Stimulated activated CD4-positive, alpha-beta T cell treated with anti-CD3 and anti-CD28 coated beads, Interleukin-2, amount 100 ng/mL, for 48 hours (primary cell): ENCODE measurements at regions not wholly inside any gene's neighbourhood (a gene's known extent, or its start where the extent isn't known, plus 50 kb on each side); places are given as distances from the start of the nearest gene placed in this dataset.
"Not testable (repeated sequence)": the region's sequence is repeated elsewhere in the genome, so short reads cannot be mapped to it uniquely, and the experiment has no call there.

Experiments used
- DNase-seq, 2 donors: peaks; one replicate each; pipeline ENCODE4 v3.0.0-alpha.2; 2020

- no peak for DNase-seq
Measured at GRCh38 chr14:26293909-26294308, 303.9 kb downstream of the NOVA1 start.

- DNase-seq, result no peak
Measured at GRCh38 chr14:26289891-26290486, 307.8 kb downstream of the NOVA1 start.

GRCh38 chr14:26286913-26287205 lies 311.0 kb downstream of the NOVA1 start:
- no peak for DNase-seq

DNA sequence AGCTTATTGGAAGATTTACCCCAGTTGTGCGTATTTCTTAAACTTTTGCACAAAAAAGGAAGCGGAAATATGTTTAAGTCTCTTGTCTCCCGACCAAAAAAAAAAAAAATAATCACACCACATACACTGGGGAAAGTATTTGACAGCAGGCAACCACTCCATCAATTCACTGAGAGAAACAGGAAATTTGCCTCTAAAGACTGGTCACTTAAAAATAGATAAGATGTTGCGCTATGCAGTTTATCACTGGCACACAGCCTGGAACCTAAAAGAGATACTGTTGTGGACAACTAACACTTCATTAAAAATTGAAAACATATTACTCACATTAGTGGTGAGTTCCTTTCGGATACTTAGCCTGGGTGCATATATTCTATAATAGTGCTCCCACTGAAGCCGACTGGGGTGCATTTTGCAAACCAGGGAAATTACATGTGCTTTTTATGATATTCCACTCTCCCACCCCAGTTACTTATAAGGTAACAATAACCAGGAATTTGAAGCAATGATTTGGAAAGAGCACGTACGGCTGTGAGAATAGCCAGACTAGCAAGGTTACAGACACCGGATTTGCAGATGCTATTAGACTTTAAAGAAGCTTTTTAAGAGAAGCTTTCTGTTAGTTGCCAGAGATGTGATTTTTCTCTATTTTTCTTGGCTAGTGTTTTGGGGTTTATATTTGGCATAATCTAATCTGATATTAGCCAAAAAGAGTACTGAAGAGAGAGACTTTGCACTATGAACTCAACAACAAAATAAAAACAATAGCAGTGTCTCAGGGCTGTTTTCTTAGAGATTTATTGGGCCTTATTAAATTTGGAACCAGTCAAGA lies 311.5 kb downstream of the NOVA1 start:
- DNase-seq, result no peak

GRCh38 chr14:26282578-26282977 lies 315.3 kb downstream of the NOVA1 start:
- DNase-seq, result no peak

DNA sequence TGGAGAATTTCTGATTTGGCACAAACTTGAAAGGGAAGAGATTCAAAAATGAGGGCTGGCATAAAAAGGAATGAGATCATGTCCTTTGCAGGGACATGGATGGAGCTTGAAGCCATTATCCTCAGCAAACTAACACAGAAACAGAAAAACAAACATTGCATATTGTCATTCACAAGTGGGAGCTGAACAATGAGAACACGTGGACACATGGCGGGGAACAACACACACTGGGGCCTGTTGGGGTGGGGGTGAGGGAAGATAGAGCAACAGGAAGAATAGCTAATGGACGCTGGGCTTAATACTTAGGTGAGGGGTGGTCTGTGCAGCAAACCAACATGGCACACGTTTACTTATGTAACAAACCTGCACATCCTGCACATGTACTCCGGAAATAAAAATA lies 315.8 kb downstream of the NOVA1 start:
- DNase-seq, result not testable (repeated sequence)

GRCh38 chr14:26281280-26281998 lies 316.4 kb downstream of the NOVA1 start:
- no peak for DNase-seq

- DNase-seq, result no peak
Measured at GRCh38 chr14:26276757-26277156, 321.1 kb downstream of the NOVA1 start.

DNA sequence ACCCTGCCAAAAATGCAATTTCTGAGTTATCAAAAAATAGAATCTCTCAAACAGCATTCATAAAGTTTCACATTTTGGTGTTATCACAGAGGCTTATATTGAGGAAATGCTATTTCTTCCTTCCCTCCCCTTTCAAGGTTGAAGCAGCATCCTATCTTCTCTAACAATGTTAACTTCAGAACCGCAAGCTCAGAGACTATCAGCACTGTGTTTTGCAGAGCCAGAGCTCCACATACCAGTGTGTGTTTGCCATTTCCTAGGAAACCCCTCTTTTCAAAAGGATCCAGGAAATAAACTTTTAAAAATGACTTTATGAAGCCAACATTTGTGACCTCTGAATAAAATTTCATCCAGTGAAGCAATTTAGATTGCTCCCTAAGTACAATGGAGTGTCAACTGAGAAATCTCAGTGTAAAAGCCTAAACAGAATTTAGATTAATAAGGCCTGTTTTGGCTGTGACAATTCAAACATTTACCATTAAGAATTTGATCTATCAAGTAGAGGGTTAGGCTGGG lies 332.6 kb downstream of the NOVA1 start:
- DNase-seq, result no peak

GRCh38 chr14:26261368-26262122 lies 336.3 kb downstream of the NOVA1 start:
- DNase-seq, result no peak

DNA sequence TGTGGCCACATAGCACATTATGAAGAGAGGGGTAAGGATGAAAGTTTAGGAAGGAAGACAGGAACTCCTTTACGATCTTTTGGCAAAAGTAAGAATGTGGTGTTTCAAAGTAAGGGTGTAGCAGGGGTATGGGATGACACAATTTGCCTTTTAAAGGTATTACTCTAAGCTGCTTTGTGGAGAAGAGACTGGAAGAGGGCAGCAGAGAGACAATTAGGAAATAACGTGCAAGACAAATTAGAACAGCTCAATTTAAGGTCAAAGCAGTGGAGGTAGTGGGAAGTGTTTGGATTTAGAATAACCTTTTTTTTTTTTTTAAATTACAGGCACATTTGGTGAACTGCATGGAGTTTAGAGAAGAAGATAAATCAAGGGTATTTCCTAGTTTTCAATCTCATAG lies 342.6 kb downstream of the NOVA1 start:
- no peak for DNase-seq

- DNase-seq, result no peak
Measured at GRCh38 chr14:26252176-26252575, 345.7 kb downstream of the NOVA1 start.

- no peak for DNase-seq
Measured at GRCh38 chr14:26233118-26233517, 364.7 kb downstream of the NOVA1 start.

- DNase-seq, result no peak
Measured at GRCh38 chr14:26218861-26219260, 379.0 kb downstream of the NOVA1 start.

DNA sequence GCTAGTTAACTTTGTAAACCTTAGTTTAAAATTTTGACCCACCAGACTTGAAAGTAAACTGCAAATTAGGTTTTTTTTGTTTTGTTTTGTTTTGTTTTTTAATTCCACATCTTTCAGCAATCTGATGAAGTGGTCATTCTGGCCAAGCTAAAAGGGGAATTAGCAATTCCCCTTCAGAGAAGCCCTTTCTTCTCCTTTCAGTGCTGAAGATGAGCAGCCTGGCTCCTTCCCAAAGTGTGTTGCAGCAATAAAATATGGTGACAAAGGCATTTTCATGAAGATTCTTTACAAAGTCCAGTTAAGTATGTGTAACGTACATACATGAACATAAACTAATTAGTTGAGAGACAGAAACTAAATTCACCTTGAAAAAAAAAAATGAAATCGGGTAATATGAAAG lies 380.1 kb downstream of the NOVA1 start:
- no peak for DNase-seq

GRCh38 chr14:26216786-26217185 lies 381.0 kb downstream of the NOVA1 start:
- no peak for DNase-seq

GRCh38 chr14:26213846-26214575 lies 383.8 kb downstream of the NOVA1 start:
- no peak for DNase-seq

DNA sequence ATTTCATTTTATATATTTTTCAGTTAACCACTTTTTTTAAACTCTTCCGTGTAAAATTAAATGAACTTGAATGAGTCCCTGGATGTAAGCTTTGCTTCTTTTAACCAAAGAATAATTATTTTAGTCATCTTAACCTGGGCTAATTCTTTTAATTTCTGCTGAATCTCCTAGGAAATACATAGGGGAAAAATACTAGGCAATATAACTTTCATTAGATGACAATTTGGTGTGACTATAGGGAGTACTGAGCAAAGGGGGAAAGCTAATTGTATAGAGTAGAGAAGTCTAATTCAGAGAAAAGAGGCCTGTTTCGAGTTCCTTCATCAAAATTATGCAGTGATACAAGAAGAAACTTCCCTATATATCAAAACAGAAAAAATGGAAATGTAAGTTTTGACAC lies 388.1 kb downstream of the NOVA1 start:
- no peak for DNase-seq

GRCh38 chr14:26206640-26207039 lies 391.2 kb downstream of the NOVA1 start:
- no peak for DNase-seq

DNA sequence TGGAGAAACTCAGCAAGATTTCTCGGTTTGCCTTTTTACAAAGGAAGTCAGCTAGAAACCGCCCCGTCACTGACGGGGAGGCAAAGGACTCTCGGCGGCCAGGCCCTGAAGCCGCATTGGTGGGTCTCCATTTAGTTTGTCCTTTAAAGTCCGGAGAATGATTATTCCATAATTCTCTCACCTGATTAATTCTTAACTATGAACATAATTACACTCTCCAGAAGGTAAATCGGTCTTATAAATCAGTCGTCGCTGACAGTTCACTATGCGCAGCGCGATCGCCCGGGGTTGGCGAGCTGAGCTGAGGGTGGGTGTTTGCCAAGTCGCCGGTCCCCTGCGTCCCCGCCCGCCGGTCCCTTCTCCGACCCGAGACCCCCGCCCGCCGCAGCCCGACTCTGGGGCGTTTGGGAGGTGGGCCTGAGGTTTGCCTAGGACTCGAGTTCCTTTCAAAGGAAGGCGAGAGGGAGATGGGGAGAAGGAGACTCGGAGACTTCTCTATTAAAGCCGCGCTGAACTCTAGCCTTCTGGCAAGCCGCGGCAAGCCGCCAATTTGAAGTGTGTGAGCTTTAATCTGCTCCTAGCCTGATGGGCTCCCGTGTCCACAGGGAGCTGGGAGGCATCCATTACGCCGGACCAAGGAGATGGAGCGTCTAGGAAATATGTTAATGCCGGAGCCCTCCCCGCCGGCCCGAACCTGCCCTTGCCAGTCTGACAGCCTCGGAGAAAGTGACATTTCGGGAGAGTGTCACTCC lies 392.9 kb downstream of the NOVA1 start:
- no peak for DNase-seq

GRCh38 chr14:26204366-26204727 lies 393.5 kb downstream of the NOVA1 start:
- DNase-seq, result no peak

- DNase-seq, result no peak
Measured at GRCh38 chr14:26200687-26201086, 397.1 kb downstream of the NOVA1 start.
